ENCODE measurements at regions not wholly inside any gene's neighbourhood (a gene's known extent, or its start where the extent isn't known, plus 50 kb on each side); places are given as distances from the start of the nearest gene placed in this dataset.

DNA sequence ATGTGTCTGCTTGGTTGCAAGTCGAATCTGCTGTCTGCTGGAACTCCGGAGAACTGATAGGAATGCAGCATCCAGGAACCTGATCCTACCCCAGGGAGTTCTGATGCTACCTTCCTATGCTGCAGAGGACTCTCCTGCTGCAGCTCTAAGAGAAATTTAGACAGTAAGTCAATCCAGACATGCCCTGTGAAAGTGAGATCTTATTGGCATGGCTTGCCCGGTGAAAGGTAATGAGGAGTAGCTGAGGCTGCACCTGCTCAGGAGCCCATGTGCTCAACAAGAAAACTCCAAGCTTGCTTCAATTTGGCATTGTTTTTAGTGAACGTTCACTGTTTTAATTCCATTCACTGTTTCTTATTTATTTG lies 217.3 kb upstream of the SERP2 start:
- DNase-seq: no peak

GRCh38 chr13:44157606-44158005 lies 216.0 kb upstream of the SERP2 start:
- DNase-seq: no peak

- no peak for DNase-seq
Observed at GRCh38 chr13:44158098-44158521, 215.5 kb upstream of the SERP2 start.

GRCh38 chr13:44158881-44159632 lies 214.6 kb upstream of the SERP2 start:
- no peak for DNase-seq

DNA sequence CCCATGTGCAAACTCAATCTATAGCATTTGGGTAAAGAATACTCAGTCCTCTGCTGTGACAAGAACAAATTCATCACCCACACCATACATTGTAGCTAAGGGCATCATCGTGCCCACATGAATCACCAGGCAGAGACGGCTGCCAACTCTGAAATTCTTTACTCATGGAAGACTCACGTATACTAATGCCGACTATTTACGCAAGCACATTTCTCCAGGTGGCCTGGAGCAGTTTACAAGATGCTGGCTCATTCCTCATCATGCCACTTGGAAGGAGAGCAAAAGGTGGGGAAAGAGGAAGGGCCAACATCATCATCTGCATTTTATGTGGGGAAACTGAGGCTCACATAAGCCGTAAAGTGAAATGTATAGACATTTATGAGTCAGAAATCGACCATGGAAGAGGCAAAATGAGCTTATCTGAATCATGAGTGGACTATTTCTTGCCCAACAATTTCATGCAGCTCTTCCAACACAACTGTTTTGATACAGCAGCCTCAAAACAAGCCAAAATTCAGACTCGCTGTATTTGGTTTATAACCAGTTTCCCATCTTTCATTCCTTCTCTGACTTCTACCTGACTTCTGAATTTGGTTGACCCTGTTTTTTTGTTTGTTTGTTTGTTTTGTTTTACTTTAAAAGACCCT lies 213.9 kb upstream of the SERP2 start:
- no peak for DNase-seq

DNA sequence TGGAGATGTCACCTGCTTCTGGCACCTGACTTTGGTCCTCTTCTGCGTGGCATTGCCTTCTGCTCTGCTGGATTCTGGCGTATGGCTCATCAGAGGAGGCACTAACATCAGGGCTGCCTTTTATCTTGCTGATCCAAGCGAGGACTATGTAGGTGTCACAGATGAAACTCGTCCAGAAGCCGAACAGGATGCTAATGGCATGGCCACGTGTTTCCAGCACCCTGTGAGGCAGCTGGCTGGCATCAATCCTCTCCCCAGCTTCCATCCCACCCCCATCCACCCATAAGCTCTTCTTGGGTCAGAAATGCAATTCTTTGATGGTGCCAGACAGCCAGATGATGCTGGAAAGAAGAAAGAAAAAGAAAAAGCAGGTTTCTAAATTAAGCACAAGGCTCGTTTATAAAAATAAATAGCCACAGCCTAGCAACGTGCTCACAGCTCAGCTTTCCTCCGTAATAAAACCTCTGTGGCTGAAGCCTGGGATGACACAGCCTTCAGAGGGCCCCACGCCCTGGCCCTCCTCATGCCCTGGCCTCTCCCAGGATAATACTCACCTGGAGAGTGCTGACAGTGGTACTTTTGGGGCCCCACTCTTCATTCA lies 212.9 kb upstream of the SERP2 start:
- no peak for DNase-seq

DNA sequence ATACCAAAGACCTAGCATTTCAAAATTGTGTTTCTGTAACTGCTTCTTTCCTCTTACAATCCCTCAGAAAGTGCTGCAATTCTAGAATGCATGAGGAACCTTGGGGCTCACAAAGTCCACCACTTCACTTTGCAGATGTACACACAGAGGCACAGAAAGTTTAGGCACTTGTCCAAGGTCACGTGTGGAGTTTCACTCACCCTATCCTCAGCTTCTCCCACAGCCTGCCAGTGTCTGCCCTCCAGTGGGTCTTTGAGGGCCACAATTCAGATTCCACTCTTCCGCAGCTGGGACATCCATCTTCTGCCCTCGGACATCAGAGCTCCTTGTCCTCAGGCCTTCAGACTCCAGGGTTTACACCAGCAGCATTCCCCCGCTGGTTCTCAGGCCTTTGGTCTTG lies 210.5 kb upstream of the SERP2 start:
- no peak for DNase-seq

DNA sequence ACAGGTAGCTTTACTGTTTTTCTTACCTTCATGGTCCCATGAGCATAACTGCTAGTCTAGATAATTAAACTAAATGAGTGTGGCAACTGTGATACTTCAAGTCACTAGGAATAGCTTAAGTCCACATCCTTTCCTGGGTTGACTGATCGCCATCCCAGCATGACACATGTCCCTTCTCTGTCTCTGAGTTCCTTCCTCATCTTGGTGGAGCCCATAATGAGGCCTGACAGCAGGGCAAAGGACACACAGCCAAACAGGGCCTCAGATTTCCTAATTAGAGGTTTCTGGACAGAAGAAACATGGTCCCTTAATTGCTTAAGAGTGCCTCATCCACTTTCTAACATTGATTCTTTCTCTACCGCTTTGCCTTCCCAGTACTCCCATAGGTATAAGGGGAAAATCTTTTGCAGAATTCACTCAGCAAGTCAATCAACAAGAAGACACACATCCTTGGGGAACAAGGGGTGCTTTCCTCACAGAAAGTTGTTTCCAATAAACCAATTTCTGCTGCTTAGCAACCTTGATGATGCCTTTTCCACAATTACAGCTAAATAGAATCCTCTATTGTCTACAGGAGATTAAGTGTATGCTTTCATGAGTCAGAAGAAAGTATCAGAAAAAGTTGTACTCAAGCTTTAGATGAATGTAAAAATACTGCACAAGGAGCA lies 208.3 kb upstream of the SERP2 start:
- DNase-seq: no peak

DNA sequence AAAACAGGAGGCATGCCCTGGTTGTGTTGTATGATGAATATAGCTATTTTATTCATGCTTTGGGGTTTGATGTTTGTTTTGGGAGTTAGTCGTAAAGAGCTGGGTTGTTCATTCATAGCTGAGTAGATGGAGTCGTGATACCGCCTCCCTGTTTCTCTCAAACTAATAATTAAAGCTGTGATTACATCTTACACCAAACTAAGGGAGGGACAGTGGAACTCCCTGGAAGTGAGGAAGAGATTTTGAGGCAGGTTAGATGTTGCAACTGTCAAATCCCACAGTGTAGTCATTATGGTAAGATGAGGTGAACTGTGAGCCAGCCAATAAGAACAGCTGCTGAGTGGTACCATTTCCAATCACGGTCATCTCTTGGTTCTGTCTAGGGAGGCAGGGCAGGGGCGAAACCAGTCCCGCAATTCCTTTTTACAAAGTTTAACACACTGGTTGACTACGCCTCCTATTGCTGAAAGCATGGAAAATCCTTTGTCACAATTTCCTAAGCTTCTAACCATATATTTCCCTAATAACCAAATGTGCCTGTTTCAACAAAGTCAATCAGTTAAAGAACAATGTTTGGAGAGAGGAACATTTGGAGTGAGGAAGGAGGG lies 207.6 kb upstream of the SERP2 start:
- no peak for DNase-seq

GRCh38 chr13:44169018-44169911 lies 204.4 kb upstream of the SERP2 start:
- DNase-seq: peak; percentile 69

DNA sequence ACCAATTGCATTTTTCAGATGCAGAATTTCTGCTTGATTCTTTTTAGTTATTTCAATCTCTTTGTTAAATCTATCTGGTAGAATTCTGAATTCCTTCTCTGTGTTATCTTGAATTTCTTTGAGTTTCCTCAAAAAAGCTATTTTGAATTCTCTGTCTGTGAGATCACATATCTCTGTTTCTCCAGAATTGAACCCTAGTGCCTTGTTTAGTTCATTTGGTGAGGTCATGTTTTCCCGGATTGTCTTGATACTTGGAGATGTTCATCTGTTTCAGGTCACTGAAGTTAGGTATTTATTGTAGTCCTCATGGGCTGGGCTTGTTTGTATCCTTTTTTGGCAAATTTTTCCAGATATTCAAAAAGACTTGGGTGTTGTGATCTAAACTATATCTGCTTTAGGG lies 202.9 kb upstream of the SERP2 start:
- no peak for DNase-seq

DNA sequence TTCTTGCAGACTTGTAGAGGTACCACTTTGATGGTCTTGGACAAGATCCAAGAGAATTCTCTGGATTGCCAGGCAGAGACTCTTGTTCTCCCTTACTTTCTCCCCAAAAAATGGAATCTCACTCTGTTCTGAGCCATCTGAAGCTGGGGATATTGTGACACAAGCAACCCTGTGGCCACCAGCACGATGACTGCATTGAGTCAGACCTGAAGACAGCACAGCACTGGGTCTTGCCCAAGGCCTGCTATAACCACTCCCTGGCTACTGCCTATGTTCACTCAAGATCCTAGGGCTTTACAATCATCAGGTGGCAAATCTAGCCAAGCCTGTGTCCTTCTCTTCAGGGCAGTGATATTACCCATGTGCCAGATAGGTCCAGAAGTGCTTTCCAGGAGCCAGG lies 202.5 kb upstream of the SERP2 start:
- no peak for DNase-seq

- no peak for DNase-seq
Observed at GRCh38 chr13:44171861-44172260, 201.8 kb upstream of the SERP2 start.

DNA sequence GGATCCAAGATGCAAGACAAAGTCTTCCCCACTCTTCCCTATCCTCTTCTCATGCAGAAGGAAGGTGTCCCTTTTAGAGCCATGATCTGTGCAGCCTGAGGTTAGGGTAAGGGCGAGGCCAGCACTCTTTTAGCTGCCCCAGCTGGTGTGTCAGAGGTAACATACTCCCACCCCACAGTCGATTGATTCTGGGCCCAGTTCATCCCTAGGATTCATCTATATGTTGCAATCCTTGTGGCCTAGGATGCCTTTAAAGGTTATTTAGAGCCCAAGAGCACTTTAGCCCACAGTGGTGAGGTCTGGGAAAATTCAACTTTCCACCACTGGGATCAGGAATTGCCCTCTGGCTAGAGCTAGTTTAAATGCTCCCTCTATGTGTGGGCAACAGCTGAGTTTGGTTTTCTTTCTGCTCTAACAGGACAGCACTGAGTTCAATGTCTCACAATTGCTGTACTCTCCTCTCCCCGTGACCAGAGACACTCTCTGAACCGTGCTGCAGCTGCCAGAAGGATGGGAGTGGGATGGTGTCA lies 201.3 kb upstream of the SERP2 start:
- no peak for DNase-seq

DNA sequence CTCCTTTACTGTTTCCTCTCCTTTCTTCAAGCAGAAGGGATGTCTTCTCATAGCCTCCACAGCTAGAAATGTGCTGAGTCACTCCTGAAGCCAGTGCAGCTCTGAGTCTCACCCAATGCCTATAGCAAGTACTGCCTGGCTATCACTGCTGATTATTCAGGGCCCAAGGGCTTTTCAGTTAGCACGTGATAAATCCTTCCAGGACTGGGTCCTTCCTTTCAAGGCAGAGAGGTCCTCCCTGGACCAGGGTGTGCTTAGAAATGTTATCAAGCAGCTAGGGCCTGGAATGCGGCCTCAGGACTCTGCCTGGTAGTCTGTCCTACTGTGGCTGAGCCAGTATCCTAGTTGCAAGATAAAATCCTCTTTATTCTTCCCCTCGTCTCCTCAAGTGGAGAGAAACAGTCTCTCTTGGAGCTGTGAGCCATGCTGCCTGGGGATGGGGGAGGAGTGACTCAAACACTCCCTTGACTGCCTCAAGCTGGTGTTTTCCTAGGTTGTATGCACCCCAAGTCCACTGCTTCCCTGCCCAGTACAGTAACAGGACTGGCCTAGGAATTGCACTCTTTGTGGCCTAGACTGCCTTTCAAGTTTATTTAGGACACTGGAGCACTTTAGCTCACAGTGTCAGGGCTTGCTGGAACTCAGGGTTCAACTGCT lies 198.7 kb upstream of the SERP2 start:
- DNase-seq: peak; percentile 67

- no peak for DNase-seq
Observed at GRCh38 chr13:44176173-44176572, 197.5 kb upstream of the SERP2 start.

DNA sequence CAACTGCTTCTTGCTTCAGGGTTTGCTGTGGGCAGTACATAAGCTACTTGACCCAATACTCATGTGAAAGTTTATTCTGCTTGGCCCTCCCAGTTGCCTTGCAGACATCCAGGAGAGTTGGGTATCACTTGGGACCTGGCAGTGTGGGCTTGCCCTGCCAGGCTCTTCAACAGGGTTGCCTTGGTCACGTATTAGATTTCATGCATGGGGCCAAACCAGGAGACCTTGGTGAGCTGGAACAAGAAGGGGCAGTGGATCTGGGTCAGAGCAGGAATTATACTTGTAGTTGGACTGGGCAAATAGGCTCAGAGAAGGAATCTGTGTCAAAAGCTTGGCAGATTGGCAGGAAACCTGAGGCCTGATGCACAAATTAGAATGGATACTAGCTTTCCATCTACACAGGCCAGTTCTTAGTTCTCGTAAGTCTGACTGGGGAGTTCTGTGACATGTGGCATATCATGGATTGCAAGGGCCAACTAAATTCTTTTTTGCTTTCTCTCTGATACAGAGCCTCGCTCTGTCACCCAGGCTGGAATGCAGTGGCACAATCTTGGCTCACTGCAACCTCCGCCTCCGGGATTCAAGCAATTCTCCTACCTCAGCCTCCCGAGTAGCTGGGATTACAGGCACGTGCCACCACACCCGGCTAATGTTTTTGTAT lies 192.6 kb upstream of the SERP2 start:
- no peak for DNase-seq

DNA sequence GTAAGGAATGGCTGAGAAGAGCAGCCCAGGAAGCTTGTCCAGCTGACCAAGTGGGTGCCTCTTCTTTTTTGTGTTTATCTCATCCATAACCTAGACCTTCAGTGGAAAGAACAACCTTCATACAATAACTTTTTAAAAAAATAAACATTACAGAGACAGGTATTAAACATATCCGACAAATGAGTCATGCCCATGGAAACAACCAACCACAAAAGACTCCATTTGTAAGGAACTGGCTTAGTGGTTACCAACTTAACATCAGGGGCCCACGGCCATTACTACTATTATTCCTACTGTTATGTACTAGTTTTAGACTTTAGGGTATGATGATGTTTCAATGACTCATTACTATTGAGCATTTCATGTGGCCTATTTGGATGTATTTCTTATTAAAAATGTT lies 191.7 kb upstream of the SERP2 start:
- DNase-seq: no peak

DNA sequence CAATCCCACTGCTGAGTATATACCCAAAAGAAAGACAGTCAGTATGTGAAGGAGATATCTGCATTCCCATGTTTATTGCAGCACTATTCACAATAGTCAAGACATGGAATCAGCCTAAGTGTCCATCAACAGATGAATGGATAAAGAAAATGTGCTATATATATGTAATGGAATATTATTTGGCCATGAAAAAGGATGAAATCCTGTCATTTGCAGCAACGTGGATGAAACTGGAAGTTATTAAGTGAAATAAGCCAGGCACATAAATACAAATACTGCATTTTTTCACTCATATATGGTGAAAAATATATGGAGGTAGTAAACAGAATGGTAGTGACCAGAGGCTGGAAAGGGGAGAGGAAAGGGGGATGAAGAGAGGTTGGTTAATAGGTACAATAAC lies 188.9 kb upstream of the SERP2 start:
- DNase-seq: no peak

DNA sequence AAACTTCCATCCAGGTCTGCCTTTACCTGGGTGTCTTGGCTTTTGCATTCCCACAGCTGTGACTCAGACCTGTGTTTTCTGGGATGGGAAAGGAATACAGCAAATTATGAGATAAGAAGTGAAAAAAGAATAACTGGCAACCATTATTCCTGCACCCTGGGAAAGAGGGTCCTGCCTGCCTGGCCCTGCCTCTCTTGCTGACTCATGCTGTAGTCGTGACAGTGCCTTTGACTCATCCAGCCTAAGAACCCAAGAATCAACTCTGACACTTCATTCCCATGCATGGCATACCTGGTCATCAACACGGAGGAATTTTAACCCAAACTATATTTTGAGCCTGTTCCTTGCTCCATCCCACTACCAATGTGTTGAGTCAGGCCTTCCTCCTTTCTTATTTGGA lies 185.4 kb upstream of the SERP2 start:
- peak; percentile 62 for DNase-seq

- no peak for DNase-seq
Observed at GRCh38 chr13:44189085-44189484, 184.5 kb upstream of the SERP2 start.

Data from fibroblast of skin of abdomen (primary cell).